ENCODE measurements at regions not wholly inside any gene's neighbourhood (a gene's known extent, or its start where the extent isn't known, plus 50 kb on each side); places are given as distances from the start of the nearest gene placed in this dataset.
A peak's percentile ranks its signal among the peaks of the same experiment; 100 is the strongest.

DNA sequence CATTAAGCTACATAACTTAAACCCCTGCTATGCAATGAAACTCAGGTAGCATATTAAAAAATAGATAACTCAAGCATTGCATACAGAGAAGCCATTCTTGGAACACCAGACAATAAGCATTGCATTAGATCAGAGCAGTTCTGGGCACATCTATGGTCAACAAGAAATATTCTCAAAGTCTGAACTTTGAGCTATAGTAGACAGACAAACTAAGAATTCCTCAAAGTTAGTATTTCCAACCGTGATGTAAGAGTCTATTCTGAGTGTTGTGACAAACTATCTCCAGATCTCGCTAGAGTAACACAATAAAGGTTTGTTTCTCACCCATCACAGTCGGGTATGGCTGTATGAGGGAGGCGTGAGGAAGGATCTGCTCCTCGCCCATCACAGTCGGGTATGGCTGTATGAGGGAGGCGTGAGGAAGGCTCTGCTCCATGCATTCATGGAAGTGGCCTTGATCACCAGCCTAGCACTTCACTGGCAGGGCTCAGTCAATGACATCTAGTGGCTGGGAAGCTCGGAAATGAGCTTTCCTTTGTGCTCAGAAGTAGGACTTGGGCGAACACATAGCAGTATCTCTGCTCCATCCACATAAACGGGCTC is 61.6 kb upstream of the ANKRD1 start:
- no peaks in the 10 kb centered on the region for H3K79me2 ChIP-seq (ENCODE audit: insufficient read depth, low read length)
- H3K9ac ChIP-seq (ENCODE audit: low read depth, low read length, poor library complexity, severe bottlenecking) = no peak overlapping the region
- no peak overlapping the region for H3K4me2 ChIP-seq (ENCODE audit: low read depth, low read length, poor library complexity, severe bottlenecking)

GRCh38 chr10:90983914-90984549 is 63.1 kb upstream of the ANKRD1 start:
- no peak for TF ChIP-seq EZH2phosphoT487 (IDR thresholded peaks at IDR 0.05; ENCODE audit: borderline replicate concordance)
- TF ChIP-seq, protein P1, sequence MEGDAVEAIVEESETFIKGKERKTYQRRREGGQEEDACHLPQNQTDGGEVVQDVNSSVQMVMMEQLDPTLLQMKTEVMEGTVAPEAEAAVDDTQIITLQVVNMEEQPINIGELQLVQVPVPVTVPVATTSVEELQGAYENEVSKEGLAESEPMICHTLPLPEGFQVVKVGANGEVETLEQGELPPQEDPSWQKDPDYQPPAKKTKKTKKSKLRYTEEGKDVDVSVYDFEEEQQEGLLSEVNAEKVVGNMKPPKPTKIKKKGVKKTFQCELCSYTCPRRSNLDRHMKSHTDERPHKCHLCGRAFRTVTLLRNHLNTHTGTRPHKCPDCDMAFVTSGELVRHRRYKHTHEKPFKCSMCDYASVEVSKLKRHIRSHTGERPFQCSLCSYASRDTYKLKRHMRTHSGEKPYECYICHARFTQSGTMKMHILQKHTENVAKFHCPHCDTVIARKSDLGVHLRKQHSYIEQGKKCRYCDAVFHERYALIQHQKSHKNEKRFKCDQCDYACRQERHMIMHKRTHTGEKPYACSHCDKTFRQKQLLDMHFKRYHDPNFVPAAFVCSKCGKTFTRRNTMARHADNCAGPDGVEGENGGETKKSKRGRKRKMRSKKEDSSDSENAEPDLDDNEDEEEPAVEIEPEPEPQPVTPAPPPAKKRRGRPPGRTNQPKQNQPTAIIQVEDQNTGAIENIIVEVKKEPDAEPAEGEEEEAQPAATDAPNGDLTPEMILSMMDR (conservative IDR thresholded peaks at IDR 0.05; ENCODE audit: low read length) = no peak
- Histone ChIP-seq H3K9me3 (ENCODE audit: insufficient read depth, low read depth, low read length) (no peaks in the 10 kb centered on the region), H4K20me1 (ENCODE audit: insufficient read depth, low read length, poor library complexity, severe bottlenecking) (no peaks in the 10 kb centered on the region), H2AFZ (ENCODE audit: low read length) (peak overlapping the region; percentile 33; the same call in 1 of the 2 replicates), H3K4me1 (ENCODE audit: insufficient read depth, low read length, poor library complexity, severe bottlenecking) (no peaks in the 10 kb centered on the region), H3K9me2 (replicated peaks; ENCODE audit: low read depth, low read length) (no peaks in the 10 kb centered on the region), H3K27me3 (ENCODE audit: insufficient read depth, low read length, poor library complexity, severe bottlenecking) (no peaks in the 10 kb centered on the region), H3K36me3 (ENCODE audit: insufficient read depth, low read length) (no peaks in the 10 kb centered on the region), H3K9ac (ENCODE audit: low read depth, low read length, poor library complexity, severe bottlenecking) (no peak overlapping the region), H3K79me2 (ENCODE audit: insufficient read depth, low read length) (no peaks in the 10 kb centered on the region), H3F3A (ENCODE audit: low read depth) (no peaks in the 10 kb centered on the region), H3K4me2 (ENCODE audit: low read depth, low read length, poor library complexity, severe bottlenecking) (no peak overlapping the region), H3K4me3 (ENCODE audit: low read length, poor library complexity, severe bottlenecking) (no peak overlapping the region)

More for the DNA sequence above, 61.6 kb upstream of the ANKRD1 start:
- Histone ChIP-seq H3K4me1 (ENCODE audit: insufficient read depth, low read length, poor library complexity, severe bottlenecking) (no peaks in the 10 kb centered on the region), H3K36me3 (ENCODE audit: insufficient read depth, low read length) (no peaks in the 10 kb centered on the region), H3K4me3 (ENCODE audit: low read length, poor library complexity, severe bottlenecking) (no peak overlapping the region), H3K27me3 (ENCODE audit: insufficient read depth, low read length, poor library complexity, severe bottlenecking) (no peaks in the 10 kb centered on the region), H3K9me3 (ENCODE audit: insufficient read depth, low read depth, low read length) (no peaks in the 10 kb centered on the region), H3F3A (ENCODE audit: low read depth) (no peaks in the 10 kb centered on the region), H4K20me1 (ENCODE audit: insufficient read depth, low read length, poor library complexity, severe bottlenecking) (no peaks in the 10 kb centered on the region), H3K9me2 (replicated peaks; ENCODE audit: low read depth, low read length) (no peaks in the 10 kb centered on the region), H2AFZ (ENCODE audit: low read length) (no peak overlapping the region)
- TF ChIP-seq, protein P1 (conservative IDR thresholded peaks at IDR 0.05; ENCODE audit: low read length) = no peak
- no peak for TF ChIP-seq EZH2phosphoT487 (IDR thresholded peaks at IDR 0.05; ENCODE audit: borderline replicate concordance)

DNA sequence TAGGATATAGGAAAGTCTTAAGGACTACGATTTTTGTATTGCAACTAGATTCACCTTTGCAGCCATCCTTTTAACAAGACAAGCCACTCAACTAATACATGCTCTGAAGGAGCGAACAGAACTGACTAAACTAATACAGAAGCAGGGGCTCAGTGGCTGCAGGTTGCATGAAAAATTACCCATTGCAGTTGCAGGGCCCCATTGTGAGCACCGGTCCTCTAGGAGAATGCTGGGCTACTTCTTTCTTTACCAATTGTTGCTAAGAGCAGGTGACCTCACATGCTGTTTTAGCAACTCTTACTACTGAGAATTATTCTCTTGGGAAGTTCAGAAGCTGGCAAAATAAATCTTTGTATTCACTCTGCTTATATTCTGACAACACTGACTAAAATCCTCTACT is 64.0 kb upstream of the ANKRD1 start:
- Histone ChIP-seq H3K27me3 (ENCODE audit: insufficient read depth, low read length, poor library complexity, severe bottlenecking) (no peaks in the 10 kb centered on the region), H3K4me2 (ENCODE audit: low read depth, low read length, poor library complexity, severe bottlenecking) (no peak overlapping the region), H2AFZ (ENCODE audit: low read length) (no peak overlapping the region), H3F3A (ENCODE audit: low read depth) (no peaks in the 10 kb centered on the region), H3K79me2 (ENCODE audit: insufficient read depth, low read length) (no peaks in the 10 kb centered on the region), H4K20me1 (ENCODE audit: insufficient read depth, low read length, poor library complexity, severe bottlenecking) (no peaks in the 10 kb centered on the region), H3K9ac (ENCODE audit: low read depth, low read length, poor library complexity, severe bottlenecking) (no peak overlapping the region), H3K4me1 (ENCODE audit: insufficient read depth, low read length, poor library complexity, severe bottlenecking) (no peaks in the 10 kb centered on the region), H3K9me3 (ENCODE audit: insufficient read depth, low read depth, low read length) (no peaks in the 10 kb centered on the region), H3K4me3 (ENCODE audit: low read length, poor library complexity, severe bottlenecking) (no peak overlapping the region), H3K9me2 (replicated peaks; ENCODE audit: low read depth, low read length) (no peaks in the 10 kb centered on the region), H3K36me3 (ENCODE audit: insufficient read depth, low read length) (no peaks in the 10 kb centered on the region)
- TF ChIP-seq EZH2phosphoT487 (IDR thresholded peaks at IDR 0.05; ENCODE audit: borderline replicate concordance) = no peak
- TF ChIP-seq, protein P1 (conservative IDR thresholded peaks at IDR 0.05; ENCODE audit: low read length) = no peak

All from Loucy (cell line).